KBM-7 (cell line): ENCODE measurements at regions not wholly inside any gene's neighbourhood (a gene's known extent, or its start where the extent isn't known, plus 50 kb on each side); places are given as distances from the start of the nearest gene placed in this dataset.

Source experiments
- DNase-seq: peaks from one replicate; pipeline ENCODE4 v3.0.0-alpha.2; 2015
- in situ Hi-C: fragments of 300-500 bp; cut with MboI; formaldehyde crosslinking; loops from 2 replicates; pipeline ENCODE4 v1.14.3; 2020; ENCODE audit warnings: low sequenced_read_pairs, low pct_unique_long_range_greater_than_20kb, mixed read lengths

DNA sequence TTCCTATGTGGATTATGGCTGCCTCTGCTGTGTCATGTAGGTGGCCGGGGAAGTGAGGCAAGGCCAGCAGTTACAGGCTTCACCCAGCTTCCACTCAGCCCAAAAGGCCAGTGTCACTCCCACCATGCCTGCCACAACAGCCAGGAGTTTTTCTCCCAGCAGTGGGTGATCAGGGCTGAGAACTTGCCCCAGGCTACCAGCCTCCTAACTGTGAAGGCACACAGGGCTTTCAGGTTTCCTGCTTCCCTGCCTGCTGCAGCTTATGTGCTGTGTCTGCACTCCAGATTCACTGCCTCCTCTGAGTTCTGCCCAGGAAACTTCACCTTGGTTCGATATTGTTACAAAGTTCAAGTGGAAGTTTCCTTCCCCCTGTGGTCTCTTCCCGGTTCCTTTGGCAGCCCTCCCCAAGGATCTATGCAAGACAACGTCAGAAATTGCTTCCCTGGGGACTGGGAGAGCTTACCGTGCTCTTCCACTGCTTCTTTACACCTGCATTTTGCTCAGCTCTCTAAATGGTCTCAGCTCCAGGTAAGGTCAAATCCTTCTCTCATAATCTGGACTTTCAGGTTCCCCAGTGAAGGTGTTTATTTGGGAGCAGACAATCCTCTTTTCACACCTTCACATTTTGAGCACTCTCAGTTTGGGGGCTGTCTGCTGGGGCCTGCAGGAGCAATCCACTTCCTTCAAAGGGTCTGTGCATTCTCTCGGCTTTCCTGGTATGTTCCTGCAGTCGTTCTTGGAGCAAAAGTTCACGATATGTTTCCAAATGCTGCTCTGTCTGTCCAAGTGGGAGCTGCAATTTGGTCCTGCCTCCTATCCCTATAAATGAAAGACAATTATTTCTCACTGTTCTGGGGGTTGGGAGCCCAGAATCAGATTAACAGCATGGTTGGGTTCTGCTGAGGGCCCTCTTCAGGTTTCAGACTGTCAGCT, 1730.1 kb upstream of the PRR20A start:
- DNase-seq, result no peak
- in situ Hi-C loops, result no loop called here

DNA sequence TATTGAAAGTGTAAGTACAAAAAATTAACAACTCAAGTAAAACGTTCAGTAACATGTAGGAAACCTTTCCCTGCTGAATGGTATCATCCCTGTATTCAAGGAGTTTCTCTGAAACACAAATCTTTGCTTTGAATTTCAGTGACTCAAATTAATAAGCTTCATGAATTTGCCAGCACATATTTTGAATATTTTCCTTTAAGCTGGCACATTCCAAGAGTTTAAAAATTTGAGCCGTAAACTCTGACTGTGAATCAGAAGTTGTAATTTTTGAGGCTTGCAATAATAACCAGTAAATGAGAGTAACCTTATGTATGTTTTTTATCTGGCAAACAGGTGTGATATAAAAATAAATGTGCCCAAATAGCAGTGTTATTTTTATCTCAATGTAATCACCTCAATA, 1722.6 kb upstream of the PRR20A start:
- no peak for DNase-seq
- in situ Hi-C loops, result no loop called here

DNA sequence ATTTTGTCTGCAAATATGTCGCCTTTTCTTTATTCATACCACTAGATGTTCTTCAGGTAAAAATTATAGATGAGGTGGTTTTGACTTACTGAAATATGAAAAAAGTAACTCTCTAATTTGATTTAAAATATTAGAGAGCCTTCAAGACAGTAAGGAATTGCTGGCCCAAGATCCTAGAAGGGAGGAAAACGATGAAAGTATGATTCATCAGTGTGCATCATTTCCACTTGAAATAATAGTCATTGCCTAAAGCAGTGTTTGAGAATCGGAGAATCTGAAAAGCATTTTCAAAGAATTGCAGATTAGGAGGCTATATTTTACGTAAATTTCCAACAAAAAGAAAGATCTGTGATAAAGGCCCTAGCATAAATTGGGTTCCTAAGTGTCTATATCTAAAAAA, 1707.9 kb upstream of the PRR20A start:
- no peak for DNase-seq
- in situ Hi-C loops, result no loop called here

DNA sequence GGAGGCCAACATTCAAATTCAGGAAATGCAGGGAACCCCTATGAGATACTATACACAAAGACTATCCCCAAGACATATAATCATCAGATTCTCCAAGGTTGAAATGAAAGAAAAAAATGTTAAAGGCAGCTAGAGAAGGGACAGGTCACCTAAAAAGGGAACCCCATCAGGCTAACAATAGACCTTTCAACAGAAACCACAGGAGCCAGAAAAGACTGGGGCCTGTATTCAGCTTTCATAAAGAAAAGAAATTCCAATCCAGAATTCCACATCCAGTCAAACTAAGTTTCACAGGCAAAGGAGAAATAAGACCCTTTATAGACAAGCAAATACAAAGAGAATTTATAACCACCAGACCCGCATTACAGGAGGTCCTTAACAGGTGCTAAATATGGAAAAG, 1703.6 kb upstream of the PRR20A start:
- DNase-seq, result no peak
- in situ Hi-C loops, result no loop called here

DNA sequence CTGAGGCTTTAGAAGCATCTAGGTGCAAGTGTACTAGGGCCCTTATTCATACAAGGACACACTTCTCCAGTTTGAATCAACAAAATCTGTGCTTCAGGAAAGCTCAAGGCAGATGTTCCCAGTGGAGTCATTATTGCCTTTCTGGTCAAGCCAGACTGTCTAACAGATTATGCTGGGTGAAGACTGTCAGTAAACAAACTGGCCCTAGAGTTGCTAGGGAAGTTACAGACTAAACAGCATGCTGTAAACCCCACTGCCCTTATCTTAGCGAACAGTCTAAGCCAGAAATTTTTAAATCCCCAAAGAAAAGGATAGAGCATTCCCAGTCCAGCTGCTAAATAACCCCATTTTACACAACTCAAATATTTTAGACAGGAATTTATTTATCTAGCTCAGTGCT, 1701.3 kb upstream of the PRR20A start:
- no peak for DNase-seq
- in situ Hi-C loops, result no loop called here

DNA sequence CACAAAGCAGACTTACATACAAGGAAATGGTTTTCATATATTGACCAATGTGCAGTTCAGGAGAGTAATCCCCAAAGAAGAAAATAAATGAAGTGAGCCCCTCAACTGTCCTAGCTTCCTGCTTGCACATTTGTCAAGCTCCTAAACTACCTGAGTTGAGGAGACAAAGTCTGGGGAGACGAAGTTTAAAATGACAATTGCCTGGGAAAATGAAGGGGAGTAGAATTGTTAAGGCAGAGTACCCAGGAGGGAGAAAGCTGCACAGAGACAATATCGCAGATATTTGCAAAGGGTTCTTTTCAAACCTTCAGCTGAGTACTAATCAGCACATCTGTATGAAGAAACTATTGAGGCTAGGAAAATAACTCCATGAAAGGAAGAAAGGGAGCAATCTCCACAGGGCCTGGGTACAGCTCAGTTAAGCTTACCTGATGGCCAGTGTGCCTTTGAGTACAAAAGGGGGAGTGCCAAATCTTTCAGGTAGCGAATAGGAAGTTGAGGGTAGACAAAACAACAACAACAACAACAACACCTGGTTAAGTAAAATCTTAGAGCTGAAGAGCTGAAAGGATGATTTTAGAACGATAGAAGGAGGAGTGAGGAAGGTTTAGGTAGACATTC, 1700.1 kb upstream of the PRR20A start:
- no peak for DNase-seq
- in situ Hi-C loops, result no loop called here

DNA sequence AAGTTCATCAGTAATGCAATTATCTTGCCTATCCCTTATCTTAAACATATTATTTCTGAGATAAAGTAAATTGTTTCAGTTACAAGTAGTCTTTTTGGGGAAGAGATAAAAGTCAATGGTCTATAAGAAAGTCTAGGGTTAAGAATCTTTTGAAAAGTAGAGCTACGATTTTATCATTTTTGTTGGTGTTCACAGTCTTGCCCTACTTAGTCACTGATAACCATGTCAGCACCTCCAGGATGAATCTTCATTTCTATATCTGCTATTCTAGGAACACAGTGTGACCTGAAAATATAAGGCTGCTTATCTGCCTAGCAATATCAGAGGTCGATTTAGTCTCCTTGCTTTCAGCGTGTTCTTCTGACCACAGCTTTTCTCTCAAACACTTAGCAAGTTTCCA, 1676.5 kb upstream of the PRR20A start:
- in situ Hi-C loops, result no loop called here
- DNase-seq, result no peak

DNA sequence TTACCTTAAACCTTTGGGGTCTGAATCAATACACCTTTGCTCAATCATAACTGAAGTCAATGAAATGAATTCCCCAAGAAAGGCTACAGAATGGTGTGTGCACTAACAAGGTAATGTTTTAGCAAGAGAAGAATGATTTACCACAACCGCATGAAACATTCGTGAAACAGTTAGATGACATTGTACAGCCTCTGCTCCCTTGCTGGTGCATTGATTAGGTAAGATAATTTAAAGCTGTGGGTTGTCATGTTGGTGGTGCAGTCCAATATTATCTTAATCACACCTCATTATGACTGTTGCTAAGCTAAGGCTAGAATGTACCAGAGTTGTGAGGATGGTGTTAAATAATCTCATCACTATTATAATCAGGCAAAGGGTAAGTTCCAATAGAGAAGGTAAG, 1673.2 kb upstream of the PRR20A start:
- in situ Hi-C loops, result no loop called here
- no peak for DNase-seq

DNA sequence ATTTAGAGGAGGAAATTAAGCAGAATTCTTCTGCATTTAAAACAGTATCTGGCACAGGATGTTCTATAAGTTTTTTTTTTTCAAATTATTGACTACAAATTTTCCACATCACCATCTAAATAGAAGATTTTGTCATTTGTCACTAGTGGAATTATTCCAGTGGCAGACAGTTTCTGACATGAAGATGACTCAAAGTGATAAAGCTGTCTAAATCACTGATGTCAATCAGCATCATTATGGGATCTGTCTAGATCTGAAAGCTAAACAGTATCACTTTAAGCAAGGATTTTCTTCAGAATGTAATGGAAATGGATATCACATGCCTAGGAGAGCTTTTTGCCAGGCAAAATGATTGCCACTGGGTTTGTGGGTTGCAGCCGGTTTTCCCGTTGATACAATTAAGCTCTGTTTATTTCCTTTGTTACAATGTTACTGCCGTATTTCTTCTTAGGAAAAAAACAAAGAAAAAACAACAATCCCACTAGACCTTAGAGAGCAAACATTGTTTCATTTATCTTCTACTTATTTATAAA, 1657.0 kb upstream of the PRR20A start:
- no peak for DNase-seq
- in situ Hi-C loops, result no loop called here

DNA sequence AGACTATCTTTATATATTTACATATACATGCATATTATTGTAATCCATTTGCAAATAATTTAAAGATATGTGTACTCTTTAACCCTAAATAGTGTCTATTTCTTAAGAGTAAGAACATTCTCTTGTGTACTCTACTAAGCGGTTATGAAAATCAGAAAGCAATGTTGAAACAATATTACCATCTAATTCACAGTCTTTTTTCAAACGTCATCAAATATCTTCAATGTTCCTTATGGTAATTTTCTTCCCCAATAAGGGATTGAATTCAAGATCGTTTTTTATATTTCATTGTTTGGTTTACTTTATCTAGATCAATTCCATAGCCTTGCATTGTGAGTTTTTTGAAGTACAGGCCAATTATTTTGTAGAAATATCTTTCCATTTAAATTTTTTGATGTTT, 1647.4 kb upstream of the PRR20A start:
- no peak for DNase-seq
- in situ Hi-C loops, result no loop called here

DNA sequence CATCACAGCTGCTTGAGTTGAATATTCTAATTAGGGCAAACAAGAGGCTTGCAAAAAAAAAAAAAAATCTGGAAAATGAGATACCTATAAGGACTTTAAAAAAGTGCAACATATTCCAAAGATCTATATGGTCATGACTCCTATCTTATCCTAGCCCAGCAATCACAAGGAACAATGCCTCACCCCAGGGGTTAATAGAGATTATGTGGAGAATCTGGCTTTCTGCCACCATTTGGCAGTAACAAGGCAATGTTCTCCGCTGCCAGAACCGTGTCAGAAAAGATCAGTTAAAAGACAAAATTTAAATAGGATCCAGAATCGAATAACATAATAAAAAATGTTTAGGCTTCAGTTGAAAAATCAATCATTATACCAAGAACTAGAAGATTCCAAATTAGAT, 1643.2 kb upstream of the PRR20A start:
- in situ Hi-C loops, result no loop called here
- no peak for DNase-seq

DNA sequence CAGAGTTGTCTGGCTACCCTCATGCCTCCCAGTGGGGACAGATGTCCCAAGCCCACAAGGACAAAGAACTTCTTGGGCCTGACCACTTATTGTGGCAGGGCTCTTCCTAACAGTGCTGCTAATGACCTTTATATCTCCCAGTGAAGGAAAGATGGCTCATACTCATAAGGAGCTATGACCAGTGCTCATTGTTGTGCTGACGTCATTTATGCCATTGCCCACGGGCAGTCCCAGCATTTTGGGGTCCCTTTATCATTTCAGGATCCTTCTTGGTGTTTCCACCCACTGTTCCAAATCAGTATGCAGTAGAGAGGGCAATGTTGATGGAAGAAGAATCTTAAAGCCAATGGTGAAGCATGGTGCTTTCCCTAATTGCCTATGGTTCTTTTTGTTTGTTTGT, 1640.0 kb upstream of the PRR20A start:
- in situ Hi-C loops, result no loop called here
- no peak for DNase-seq

DNA sequence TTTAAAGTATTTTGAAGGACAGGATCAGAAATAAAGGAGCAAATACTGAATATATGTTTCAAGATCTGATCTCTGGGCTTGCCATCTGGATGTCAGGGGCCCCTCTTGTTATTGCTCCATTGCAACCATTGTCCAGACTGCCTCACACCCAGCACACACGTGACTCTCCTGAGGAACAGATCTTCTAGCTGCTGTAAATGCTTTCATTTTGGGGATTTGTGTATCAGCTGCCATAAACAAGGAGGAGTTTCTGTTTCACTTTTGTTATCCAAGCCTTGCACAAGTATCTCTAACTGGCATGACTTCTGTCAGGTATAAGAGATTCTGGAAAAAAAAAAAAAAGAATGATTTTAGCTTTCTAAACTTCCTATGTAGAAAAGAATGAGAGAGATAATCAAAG, 1624.1 kb upstream of the PRR20A start:
- in situ Hi-C loops, result no loop called here
- DNase-seq, result no peak

DNA sequence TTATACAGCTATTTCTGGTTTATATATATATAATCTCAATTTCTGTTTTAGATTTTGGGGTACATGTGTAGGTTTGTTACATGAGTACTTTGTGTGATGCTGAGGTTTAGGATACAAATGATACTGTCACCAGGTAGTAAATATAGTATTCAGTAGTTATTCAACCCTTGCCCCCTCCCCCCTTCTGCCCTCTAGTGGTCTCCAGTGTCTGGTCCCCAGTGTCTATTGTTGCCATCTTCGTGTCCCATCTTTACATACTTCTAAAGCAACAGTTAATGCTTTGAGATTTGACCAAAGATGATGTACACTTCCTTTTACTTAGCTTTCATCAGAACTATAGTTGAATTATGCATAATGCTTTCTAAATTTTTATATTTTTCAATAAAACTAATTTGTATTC, 1623.4 kb upstream of the PRR20A start:
- in situ Hi-C loops, result no loop called here
- no peak for DNase-seq

DNA sequence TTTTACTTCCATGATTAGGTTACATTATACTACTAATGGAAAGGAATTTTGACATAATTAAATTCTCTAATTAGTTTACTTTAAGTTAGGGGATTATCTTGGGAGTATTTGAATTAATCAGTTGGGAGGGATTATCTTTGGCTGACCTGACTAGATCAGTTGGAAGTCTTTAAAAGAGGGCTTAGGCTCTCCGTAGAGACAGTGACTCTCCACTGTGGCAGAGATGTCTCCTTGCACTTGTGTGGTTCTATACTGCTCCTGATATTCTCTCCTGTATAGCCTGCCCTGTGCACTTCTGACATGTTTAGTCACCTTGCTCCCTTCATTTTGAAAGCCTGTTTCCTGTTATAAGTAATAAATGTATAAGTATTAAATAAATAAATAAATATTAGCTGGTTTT, 1612.3 kb upstream of the PRR20A start:
- no peak for DNase-seq
- in situ Hi-C loops, result no loop called here

DNA sequence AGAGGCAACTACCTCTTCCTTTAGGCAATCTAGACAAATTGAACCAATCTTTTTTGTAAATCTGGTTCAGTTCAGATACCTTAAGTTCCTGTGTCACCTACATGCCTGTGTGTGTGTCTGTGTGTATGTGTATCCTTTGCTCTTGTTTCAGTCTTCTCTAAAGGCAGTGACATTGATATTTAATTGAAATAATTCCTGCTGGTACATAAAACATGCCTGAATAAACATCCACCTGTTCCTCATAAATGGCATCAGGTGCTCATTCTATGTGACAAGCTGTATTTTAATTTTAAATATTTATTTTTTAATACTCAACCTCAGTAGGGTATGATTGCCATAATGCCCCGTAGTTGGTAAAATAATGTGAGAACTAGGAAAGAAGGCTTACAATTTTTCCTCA, 1606.4 kb upstream of the PRR20A start:
- no peak for DNase-seq
- in situ Hi-C loops, result no loop called here

DNA sequence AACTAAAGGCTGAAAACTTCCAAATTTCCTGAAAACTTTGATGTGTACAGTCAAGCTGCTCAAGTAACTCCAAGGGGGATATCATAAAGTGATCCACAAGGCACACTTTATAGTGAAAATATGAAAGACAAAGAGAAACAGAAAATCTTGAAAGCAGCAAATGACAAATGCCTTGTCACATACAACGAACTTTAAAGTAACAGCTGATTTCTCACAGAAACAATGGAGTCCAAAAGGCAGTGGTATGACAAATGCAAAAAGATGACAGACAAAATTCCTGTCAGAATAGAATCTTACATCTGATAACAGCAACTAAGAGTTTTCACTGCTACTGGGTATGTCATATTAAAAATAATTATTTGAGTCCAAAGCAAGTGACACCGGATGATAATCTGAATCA, 1602.3 kb upstream of the PRR20A start:
- DNase-seq, result no peak
- in situ Hi-C loops, result no loop called here

DNA sequence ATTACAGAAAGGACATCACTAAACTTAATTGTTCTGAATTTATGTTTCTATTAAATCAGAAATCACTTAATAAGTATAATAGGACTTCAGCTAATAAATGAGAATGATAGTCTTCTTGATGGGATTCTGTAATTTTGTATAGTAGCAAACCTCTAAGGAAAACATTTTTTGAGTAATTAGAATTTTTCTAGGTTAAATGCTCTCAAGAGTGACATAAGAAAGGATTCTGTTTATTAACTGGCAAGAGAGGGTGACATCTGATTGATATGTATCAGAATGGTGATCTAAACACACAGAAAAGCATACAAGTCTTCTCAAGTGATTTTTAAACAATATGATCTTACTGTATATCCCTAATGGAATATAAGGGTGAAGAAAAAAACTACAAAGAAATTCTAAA, 1597.7 kb upstream of the PRR20A start:
- no peak for DNase-seq
- in situ Hi-C loops, result no loop called here

DNA sequence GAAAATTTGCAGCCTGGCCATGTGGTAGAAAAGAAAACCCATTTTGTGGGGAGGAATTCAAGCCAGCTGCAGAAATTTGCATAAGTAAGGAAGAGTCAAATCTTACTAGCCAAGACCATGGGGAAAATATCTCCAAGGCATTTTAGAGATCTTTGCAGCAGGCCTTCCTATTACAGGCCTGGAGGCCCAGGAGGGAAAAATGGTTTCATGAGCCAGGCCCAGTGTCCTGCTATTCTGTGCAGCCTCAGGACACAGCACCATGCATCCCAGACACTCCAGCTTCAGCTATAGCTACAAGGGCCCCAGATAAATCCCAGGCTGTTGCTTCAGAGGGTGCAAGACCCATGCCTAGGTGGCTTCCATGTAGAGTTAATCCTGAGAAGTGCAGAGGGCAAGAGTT, 1590.1 kb upstream of the PRR20A start:
- DNase-seq, result no peak
- in situ Hi-C loops, result no loop called here

DNA sequence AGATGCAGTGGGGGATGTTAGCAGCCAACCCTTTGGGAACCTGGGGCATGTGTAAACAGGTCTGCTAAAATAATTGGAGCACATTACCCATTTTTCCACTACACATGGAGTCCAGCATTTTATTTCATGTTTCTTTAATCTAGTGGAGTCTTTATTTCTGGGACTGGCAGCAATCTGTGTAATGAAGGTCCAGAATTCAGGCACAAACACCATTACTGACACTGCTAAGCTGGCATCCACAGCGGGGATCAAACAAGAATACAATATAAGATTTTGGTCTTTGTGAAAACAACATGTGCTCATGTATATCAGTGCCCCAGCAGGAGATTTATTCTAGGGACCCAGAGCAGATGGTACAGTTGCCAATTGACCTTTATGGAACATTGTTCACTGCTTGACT, 1587.0 kb upstream of the PRR20A start:
- DNase-seq, result no peak

DNA sequence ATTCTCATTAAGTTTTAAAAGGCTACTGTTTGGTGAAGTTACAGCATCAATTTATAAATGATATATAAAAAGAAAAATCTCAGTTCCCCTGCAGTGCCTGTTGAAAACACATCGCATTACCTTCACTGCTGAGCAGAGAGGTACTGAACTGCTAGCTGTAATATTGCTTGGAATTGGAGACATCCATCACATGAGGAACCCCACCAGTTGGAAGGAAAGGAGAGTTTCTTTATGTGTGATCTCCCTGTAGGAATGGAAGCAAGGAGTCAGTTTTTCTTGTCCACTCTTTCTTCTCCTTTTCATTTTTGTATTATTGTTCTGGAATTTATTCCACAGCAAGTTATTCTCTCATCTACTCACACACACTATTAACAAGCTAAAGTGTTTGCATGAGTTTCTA, 1586.0 kb upstream of the PRR20A start:
- in situ Hi-C loops, result no loop called here
- DNase-seq, result no peak

More for the DNA sequence above, 1587.0 kb upstream of the PRR20A start:
- in situ Hi-C loops, result no loop called here
